ENCODE measurements at regions not wholly inside any gene's neighbourhood (a gene's known extent, or its start where the extent isn't known, plus 50 kb on each side); places are given as distances from the start of the nearest gene placed in this dataset.

DNA sequence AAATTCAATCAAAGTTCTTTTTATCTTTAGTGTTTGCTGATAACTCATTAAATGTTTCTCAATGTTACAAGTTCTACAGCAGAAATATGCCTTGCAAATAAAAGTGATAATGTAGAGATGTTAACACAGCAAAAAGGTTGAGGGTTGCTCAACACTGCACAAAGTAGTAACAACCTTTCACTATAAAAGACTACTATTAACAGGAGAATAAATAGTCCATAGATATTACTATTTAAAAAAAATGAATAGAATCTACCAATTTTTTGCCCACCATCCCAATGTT is 378.1 kb downstream of the RBM43 start (continued):
- TF ChIP-seq CTCF (IDR thresholded peaks at IDR 0.05; ENCODE audit: low read depth, low read length, missing input control) (no peak), EGR1 (IDR thresholded peaks at IDR 0.05; ENCODE audit: low read depth in 2 of 2) (no peak), RAD21 (IDR thresholded peaks at IDR 0.05) (no peak), RXRA (IDR thresholded peaks at IDR 0.05) (no peak)

- Histone ChIP-seq H3K9me3 (ENCODE audit: control insufficient read depth in 4 of 4, low read length in 3 of 4) (no peaks in the 10 kb centered on the region), H3K4me1 (ENCODE audit: control insufficient read depth in 4 of 4, insufficient read depth in 4 of 4, low read length in 3 of 4) (no peaks in the 10 kb centered on the region), H3K27ac (ENCODE audit: low read depth in 1 of 2, low read length in 2 of 2) (no peak overlapping the region), H3K36me3 (ENCODE audit: control insufficient read depth in 4 of 4, insufficient read depth in 3 of 4, low read depth in 1 of 4, low read length in 3 of 4) (no peaks in the 10 kb centered on the region), H3K27me3 (ENCODE audit: control insufficient read depth in 4 of 4, insufficient read depth in 4 of 4, low read length in 3 of 4) (no peaks in the 10 kb centered on the region), H3K9ac (ENCODE audit: low read depth in 1 of 2, low read length in 2 of 2) (no peak overlapping the region), H3K4me3 (ENCODE audit: low read depth in 1 of 3, low read length in 3 of 3) (no peak overlapping the region)
- TF ChIP-seq TAF1 (conservative IDR thresholded peaks at IDR 0.05) (no peak), NR2F2 (IDR thresholded peaks at IDR 0.05) (no peak), FOXA1 (IDR thresholded peaks at IDR 0.05) (no peak), ZBTB33 (IDR thresholded peaks at IDR 0.05) (no peak), SP1 (IDR thresholded peaks at IDR 0.05) (no peak), HNF4A (conservative IDR thresholded peaks at IDR 0.05) (no peak), RXRA (IDR thresholded peaks at IDR 0.05) (no peak), GABPA (IDR thresholded peaks at IDR 0.05 in 1 of 2, conservative IDR thresholded peaks at IDR 0.05 in 1 of 2) (no peak), EGR1 (IDR thresholded peaks at IDR 0.05; ENCODE audit: low read depth in 2 of 2) (no peak)
- TF ChIP-seq, protein P1, sequence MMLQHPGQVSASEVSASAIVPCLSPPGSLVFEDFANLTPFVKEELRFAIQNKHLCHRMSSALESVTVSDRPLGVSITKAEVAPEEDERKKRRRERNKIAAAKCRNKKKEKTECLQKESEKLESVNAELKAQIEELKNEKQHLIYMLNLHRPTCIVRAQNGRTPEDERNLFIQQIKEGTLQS (IDR thresholded peaks at IDR 0.05), result no peak
- DNase-seq (ENCODE audit: low spot score), result no peak
- WGBS, result 73% methylated on average over 7 of the region's 7 CpGs
Measured at GRCh38 chr2:150882751-150883612, 378.7 kb downstream of the RBM43 start.

DNA sequence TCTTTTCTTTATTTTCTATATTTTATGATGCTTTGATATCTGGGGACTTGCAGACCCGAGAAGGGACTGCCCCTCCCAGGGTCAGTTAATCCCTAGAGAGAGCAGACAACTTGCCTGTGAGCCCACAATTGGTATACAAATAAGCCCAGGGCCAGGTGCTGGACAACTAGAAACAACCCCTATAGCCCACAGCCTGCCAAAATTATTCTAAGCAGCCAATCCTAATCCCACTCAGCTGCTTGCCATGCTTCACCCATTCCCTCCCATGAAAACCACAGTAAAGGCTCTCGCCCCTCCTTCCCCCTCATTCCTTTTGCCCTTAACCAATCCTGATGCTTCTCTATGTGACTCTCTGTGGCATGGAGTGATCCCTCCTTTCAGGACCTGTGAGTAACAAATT is 380.7 kb downstream of the RBM43 start:
- H3K4me3 ChIP-seq (ENCODE audit: low read depth in 1 of 3, low read length in 3 of 3), result no peak overlapping the region
- WGBS, result 81% methylated on average over 2 of the region's 2 CpGs

More for the DNA sequence above, 380.7 kb downstream of the RBM43 start:
- Histone ChIP-seq H3K36me3 (ENCODE audit: control insufficient read depth in 4 of 4, insufficient read depth in 3 of 4, low read depth in 1 of 4, low read length in 3 of 4) (no peaks in the 10 kb centered on the region), H3K9me3 (ENCODE audit: control insufficient read depth in 4 of 4, low read length in 3 of 4) (no peaks in the 10 kb centered on the region), H3K27ac (ENCODE audit: low read depth in 1 of 2, low read length in 2 of 2) (no peak overlapping the region), H3K27me3 (ENCODE audit: control insufficient read depth in 4 of 4, insufficient read depth in 4 of 4, low read length in 3 of 4) (no peaks in the 10 kb centered on the region), H3K9ac (ENCODE audit: low read depth in 1 of 2, low read length in 2 of 2) (no peak overlapping the region), H3K4me1 (ENCODE audit: control insufficient read depth in 4 of 4, insufficient read depth in 4 of 4, low read length in 3 of 4) (no peaks in the 10 kb centered on the region)
- no peak for DNase-seq (ENCODE audit: low spot score)
- no peak for TF ChIP-seq RXRA (IDR thresholded peaks at IDR 0.05)
- no peak for TF ChIP-seq NR2F2 (IDR thresholded peaks at IDR 0.05)
- TF ChIP-seq YY1 (IDR thresholded peaks at IDR 0.05), result no peak
- no peak for TF ChIP-seq ZBTB33 (IDR thresholded peaks at IDR 0.05)
- TF ChIP-seq, protein P1 (IDR thresholded peaks at IDR 0.05), result no peak
- TF ChIP-seq TAF1 (conservative IDR thresholded peaks at IDR 0.05), result no peak
- no peak for TF ChIP-seq JUND (IDR thresholded peaks at IDR 0.05)
- no peak for TF ChIP-seq FOXA2 (IDR thresholded peaks at IDR 0.05)
- no peak for TF ChIP-seq SP1 (IDR thresholded peaks at IDR 0.05)
- no peak for TF ChIP-seq RAD21 (IDR thresholded peaks at IDR 0.05)
- no peak for TF ChIP-seq HNF4A (conservative IDR thresholded peaks at IDR 0.05)
- TF ChIP-seq REST (IDR thresholded peaks at IDR 0.05), result no peak

Data from liver (tissue), 8 donors.